Ovary (tissue), 3 donors: ENCODE measurements at regions not wholly inside any gene's neighbourhood (a gene's known extent, or its start where the extent isn't known, plus 50 kb on each side); places are given as distances from the start of the nearest gene placed in this dataset.

Experiments used
- EP300 ChIP-seq: sonication (generic); formaldehyde crosslinking; IDR thresholded peaks from one replicate; pipeline ENCODE4 v1.6.1; 2017; ENCODE audit warnings: antibody characterized with exemption
- POLR2A ChIP-seq: fragments of 450-650 bp; IDR thresholded peaks from one replicate; pipeline ENCODE4 v1.6.1; 2017; ENCODE audit warnings: antibody characterized with exemption, mild to moderate bottlenecking, moderate library complexity
- TF ChIP-seq, protein P1 (sequence below), 3 donors: fragments of 450-650 bp in 2 of 3; fragments of 200-600 bp in 1 of 3; IDR thresholded peaks; one replicate each; pipeline versions ENCODE4 v1.5.1 to v1.8.0; 2016 to 2022; ENCODE audit warnings: antibody characterized with exemption in 3 of 3, mild to moderate bottlenecking in 1 of 3
- donor health status: DM: no; HTN: no; CAD: no.

DNA sequence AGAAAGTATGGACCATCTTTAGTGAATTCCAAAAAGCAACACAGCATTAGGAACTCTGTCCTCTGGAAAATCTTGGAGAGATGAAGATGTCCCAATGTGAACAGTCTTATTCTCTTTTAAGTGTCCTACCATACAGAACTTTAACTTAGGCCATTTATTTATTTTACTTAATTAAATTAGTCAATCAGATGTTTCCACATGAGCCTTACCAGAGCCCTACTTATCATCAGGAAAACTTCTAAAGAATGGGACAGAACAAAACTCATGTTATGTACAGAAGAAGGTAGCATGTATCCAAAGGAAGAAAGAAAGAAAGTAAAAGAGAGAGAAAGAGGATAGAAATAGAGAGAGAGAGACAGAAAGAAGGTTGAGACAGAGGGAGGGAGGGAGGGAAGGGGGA lies 276.4 kb downstream of the ETV1 start:
- TF ChIP-seq POLR2A (no peak), EP300 (no peak)
- TF ChIP-seq, protein P1, sequence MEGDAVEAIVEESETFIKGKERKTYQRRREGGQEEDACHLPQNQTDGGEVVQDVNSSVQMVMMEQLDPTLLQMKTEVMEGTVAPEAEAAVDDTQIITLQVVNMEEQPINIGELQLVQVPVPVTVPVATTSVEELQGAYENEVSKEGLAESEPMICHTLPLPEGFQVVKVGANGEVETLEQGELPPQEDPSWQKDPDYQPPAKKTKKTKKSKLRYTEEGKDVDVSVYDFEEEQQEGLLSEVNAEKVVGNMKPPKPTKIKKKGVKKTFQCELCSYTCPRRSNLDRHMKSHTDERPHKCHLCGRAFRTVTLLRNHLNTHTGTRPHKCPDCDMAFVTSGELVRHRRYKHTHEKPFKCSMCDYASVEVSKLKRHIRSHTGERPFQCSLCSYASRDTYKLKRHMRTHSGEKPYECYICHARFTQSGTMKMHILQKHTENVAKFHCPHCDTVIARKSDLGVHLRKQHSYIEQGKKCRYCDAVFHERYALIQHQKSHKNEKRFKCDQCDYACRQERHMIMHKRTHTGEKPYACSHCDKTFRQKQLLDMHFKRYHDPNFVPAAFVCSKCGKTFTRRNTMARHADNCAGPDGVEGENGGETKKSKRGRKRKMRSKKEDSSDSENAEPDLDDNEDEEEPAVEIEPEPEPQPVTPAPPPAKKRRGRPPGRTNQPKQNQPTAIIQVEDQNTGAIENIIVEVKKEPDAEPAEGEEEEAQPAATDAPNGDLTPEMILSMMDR (IDR thresholded peaks at IDR 0.05), result no peak
